ENCODE measurements at regions not wholly inside any gene's neighbourhood (a gene's known extent, or its start where the extent isn't known, plus 50 kb on each side); places are given as distances from the start of the nearest gene placed in this dataset.

- TF ChIP-seq EP300 (IDR thresholded peaks at IDR 0.05) = peak in 1 of 2 donors; percentile 44
- no peak for TF ChIP-seq CTCF (IDR thresholded peaks at IDR 0.05)
- 70 to 71% methylated on average over 7 of the region's 7 CpGs for WGBS, 2 donors
- no peak for DNase-seq (ENCODE audit: low spot score in 2 of 2)
- Histone ChIP-seq H3K36me3 (no peaks in the 10 kb centered on the region), H3K9me3 (no peaks in the 10 kb centered on the region), H3K4me1 (peaks cover 0 to 5% (median 2%) of the 10 kb centered on the region in 4 donors), H3K27me3 (no peaks in the 10 kb centered on the region), H3K27ac (no peak overlapping the region), H3K4me3 (no peak overlapping the region)
Measured at GRCh38 chr3:46130631-46131310, 77.3 kb downstream of the CCR1 start.

- Histone ChIP-seq H3K4me1 (peaks cover 0 to 5% (median 2%) of the 10 kb centered on the region in 4 donors), H3K27me3 (no peaks in the 10 kb centered on the region), H3K27ac (no peak overlapping the region), H3K9me3 (no peaks in the 10 kb centered on the region), H3K36me3 (no peaks in the 10 kb centered on the region), H3K4me3 (no peak overlapping the region)
- TF ChIP-seq CTCF (IDR thresholded peaks at IDR 0.05) (no peak), EP300 (IDR thresholded peaks at IDR 0.05) (no peak), POLR2A (IDR thresholded peaks at IDR 0.05) (no peak)
- 67 to 92% methylated on average over 3 of the region's 3 CpGs for WGBS, 2 donors
- DNase-seq (ENCODE audit: low spot score in 2 of 2) = no peak
Measured at GRCh38 chr3:46129588-46130272, 78.4 kb downstream of the CCR1 start.

- peaks cover 0 to 11% (median 2%) of the 10 kb centered on the region in 4 donors for H3K4me1 ChIP-seq
- no peak for DNase-seq (ENCODE audit: low spot score in 2 of 2)
- H3K36me3 ChIP-seq = no peaks in the 10 kb centered on the region
- 89 to 100% methylated on average over 1 of the region's 1 CpG for WGBS, 2 donors
- no peaks in the 10 kb centered on the region for H3K9me3 ChIP-seq
- H3K4me3 ChIP-seq = no peak overlapping the region
- H3K27me3 ChIP-seq = no peaks in the 10 kb centered on the region
- TF ChIP-seq EP300 (IDR thresholded peaks at IDR 0.05) (peak in 1 of 2 donors; percentile 25), CTCF (IDR thresholded peaks at IDR 0.05) (no peak)
- H3K27ac ChIP-seq = peak overlapping the region in 1 of 4 donors; percentile 34
Measured at GRCh38 chr3:46127503-46127902, 80.6 kb downstream of the CCR1 start.

GRCh38 chr3:46124216-46125177 lies 83.6 kb downstream of the CCR1 start:
- H3K36me3 ChIP-seq = no peaks in the 10 kb centered on the region
- H3K27ac ChIP-seq = peak overlapping the region in 1 of 4 donors; percentile 43
- peak in 1 of 2 donors; percentile 62 for DNase-seq (ENCODE audit: low spot score in 2 of 2)
- H3K4me3 ChIP-seq = no peak overlapping the region
- 66 to 73% methylated on average over 6 of the region's 6 CpGs for WGBS, 2 donors
- TF ChIP-seq EP300 (IDR thresholded peaks at IDR 0.05) (peak in 1 of 2 donors; percentile 78), POLR2A (IDR thresholded peaks at IDR 0.05) (no peak), CTCF (IDR thresholded peaks at IDR 0.05) (no peak)
- H3K27me3 ChIP-seq = no peaks in the 10 kb centered on the region
- peaks cover 0 to 6% (median 0%) of the 10 kb centered on the region in 4 donors for H3K4me1 ChIP-seq
- no peaks in the 10 kb centered on the region for H3K9me3 ChIP-seq
